Central memory CD8-positive, alpha-beta T cell (primary cell): ENCODE measurements at regions not wholly inside any gene's neighbourhood (a gene's known extent, or its start where the extent isn't known, plus 50 kb on each side); places are given as distances from the start of the nearest gene placed in this dataset.

Experiments
- ATAC-seq: fragments of 150-1000 bp; cut with Tn5 transposase; replicated peaks from 2 replicates; pipeline ENCODE4 v1.10.0; 2022; ENCODE audit warnings: mild to moderate bottlenecking, moderate FRiP score, moderate number of reproducible peaks; ENCODE audit not compliant: poor library complexity, severe bottlenecking; ENCODE audit errors: extremely low read depth
- DNase-seq, 2 donors: peaks; one replicate each; pipeline ENCODE4 v3.0.0; 2021; ENCODE audit warnings: low spot score in 2 of 2
- H3K27ac Mint-ChIP-seq: one replicate; pipeline ENCODE4 v1.8.0; 2022; ENCODE audit warnings: low read depth, mild to moderate bottlenecking, moderate library complexity, mixed read lengths
- H3K27me3 Mint-ChIP-seq: one replicate; pipeline ENCODE4 v1.8.0; 2022; ENCODE audit warnings: mixed read lengths
- H3K36me3 Mint-ChIP-seq: one replicate; pipeline ENCODE4 v1.8.0; 2022; ENCODE audit warnings: mild to moderate bottlenecking, moderate library complexity, mixed read lengths; ENCODE audit not compliant: insufficient read depth
- H3K4me1 Mint-ChIP-seq: one replicate; pipeline ENCODE4 v1.8.0; 2022; ENCODE audit warnings: mixed read lengths
- H3K4me3 Mint-ChIP-seq: one replicate; pipeline ENCODE4 v1.8.0; 2022; ENCODE audit warnings: mild to moderate bottlenecking, moderate library complexity, mixed read lengths
- H3K9me3 Mint-ChIP-seq: one replicate; pipeline ENCODE4 v1.8.0; 2022; ENCODE audit warnings: mixed read lengths

DNA sequence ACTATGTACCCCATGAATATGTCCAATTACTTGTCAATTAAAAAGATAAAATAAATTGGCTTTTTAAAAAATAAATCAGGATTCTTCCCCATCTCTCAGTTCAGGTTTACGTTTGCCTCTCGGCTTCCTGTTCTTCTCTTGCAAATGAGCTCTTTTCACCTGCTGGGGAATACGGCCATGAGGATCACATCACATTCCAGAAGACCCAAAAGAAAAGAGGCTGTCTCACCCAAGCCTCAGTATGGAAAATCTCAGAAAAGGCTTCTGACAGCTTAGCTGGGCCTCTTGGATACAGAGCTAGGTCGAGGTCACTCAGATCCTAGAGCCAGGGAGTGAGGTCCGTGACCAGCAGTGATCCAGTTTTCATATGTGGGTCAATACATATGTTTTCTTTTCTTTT, 171.2 kb upstream of the SDK2 start:
- H3K4me1 Mint-ChIP-seq: no peaks in the 10 kb centered on the region
- DNase-seq: no peak
- no peaks in the 10 kb centered on the region for H3K9me3 Mint-ChIP-seq
- H3K4me3 Mint-ChIP-seq: no peak overlapping the region
- no peaks in the 10 kb centered on the region for H3K27me3 Mint-ChIP-seq
- H3K27ac Mint-ChIP-seq: no peak overlapping the region
- ATAC-seq: no peak
- H3K36me3 Mint-ChIP-seq: no peaks in the 10 kb centered on the region

DNA sequence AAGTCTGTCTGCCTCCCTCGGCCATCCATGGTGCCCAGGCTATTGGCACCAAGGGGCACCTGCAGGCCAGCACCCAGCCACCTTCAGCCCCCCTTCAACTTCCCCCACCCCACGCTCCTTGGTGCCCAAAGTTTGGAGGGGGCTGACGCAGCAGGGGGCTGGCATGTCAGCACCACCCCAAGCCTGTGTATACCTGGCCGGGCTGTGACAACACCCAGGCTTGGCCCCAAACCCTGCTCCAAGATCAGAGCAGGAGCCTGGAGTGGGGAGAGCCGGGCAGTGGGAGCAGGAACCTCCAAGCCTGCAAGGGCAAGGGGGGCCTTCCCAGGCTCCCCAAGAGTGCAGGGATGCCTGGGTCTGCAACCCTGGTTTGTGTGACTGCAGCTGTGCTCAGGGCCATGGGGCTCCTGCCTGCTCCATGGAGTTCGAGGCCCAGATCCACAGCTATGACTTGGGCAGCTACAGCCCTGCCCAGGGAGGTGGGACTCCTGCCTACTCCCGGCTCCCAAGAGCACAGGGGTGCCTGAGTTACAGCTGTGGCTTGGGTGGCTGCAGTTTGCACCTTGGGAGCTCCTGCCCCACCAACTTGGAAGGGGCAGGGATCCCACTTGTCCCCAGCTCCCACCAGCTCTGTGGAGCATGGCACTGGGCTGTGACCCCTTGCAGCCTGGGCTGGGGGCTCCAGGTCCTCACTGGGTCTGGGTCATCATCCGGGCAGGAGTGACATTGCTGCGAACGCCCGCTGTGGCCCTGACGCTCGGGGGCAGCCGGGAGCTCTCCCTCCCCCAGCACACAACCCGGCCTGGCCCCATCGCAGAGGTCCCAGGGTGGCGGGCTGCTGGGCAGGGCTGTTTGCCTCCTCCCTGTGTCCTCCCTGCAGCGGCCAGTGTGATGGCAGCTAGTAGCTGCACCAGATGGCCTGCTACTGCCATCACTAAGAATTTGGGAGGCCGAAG, 175.5 kb upstream of the SDK2 start:
- no peak for DNase-seq
- no peak overlapping the region for H3K4me3 Mint-ChIP-seq
- no peak overlapping the region for H3K27ac Mint-ChIP-seq
- H3K36me3 Mint-ChIP-seq: no peaks in the 10 kb centered on the region
- no peaks in the 10 kb centered on the region for H3K9me3 Mint-ChIP-seq
- ATAC-seq: no peak
- H3K4me1 Mint-ChIP-seq: peaks cover 6% of the 10 kb centered on the region
- peaks cover 37% of the 10 kb centered on the region for H3K27me3 Mint-ChIP-seq

DNA sequence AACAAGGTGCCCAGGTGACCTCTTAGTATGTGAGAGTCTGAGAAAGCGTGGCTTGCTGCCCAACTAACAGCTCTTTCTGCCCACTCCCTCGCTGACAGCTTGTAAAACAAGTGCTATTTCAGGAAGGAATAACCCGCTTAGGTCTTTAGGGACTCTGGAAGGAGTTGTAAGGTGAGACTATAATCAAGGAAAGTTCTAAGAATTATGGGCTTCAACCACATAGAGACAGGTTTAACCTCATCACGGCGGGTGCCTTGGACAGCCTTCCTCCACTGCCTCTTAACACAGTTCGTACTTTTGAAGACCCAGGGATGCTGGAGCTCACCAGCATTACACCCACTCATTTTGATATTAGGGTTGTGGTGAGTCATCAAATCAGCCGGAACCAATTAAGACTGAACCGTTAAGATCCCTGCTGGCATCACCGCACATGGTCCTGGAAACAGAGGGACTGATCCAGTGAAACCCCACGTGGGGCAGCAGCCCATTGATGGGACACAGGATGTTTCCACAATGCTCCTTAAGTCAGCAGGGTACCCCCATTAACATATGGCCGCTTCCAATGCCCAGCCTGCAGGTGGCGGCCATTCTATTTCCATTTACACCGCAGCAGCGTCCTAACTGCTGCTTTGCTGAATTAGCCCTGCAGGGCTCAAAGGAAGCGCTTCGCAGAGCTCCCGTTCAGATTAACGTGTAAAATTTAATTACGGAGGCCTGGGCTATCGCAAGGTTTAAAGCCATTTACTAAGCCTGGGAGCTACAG, 176.6 kb upstream of the SDK2 start:
- Mint-ChIP-seq H3K4me1 (peaks cover 6% of the 10 kb centered on the region), H3K9me3 (no peaks in the 10 kb centered on the region), H3K27ac (no peak overlapping the region), H3K36me3 (no peaks in the 10 kb centered on the region), H3K27me3 (peaks cover 48% of the 10 kb centered on the region), H3K4me3 (no peak overlapping the region)
- no peak for DNase-seq
- ATAC-seq: no peak

DNA sequence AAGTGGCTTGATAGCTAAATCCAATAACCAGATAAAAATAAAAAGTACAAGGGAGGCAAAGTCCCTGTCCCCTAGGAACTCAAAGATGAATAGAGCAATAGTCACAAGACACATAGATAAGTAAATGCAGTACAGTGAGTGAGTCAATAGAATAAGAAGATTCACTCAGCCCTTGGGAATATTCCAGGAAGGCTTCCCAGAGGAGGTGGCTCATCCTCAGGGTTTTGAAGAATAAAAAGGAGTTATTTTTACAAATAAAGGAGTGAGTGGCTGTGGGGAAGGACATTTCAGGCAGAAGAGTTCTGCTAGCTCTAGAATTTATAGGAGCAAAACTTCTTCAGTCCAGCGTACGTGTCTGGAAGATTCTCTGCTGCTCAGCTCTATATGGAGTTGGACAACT, 177.4 kb upstream of the SDK2 start:
- Mint-ChIP-seq H3K36me3 (no peaks in the 10 kb centered on the region), H3K4me1 (peaks cover 6% of the 10 kb centered on the region), H3K27ac (no peak overlapping the region), H3K9me3 (no peaks in the 10 kb centered on the region), H3K27me3 (peaks cover 49% of the 10 kb centered on the region), H3K4me3 (no peak overlapping the region)
- DNase-seq (no peak), ATAC-seq (no peak)

DNA sequence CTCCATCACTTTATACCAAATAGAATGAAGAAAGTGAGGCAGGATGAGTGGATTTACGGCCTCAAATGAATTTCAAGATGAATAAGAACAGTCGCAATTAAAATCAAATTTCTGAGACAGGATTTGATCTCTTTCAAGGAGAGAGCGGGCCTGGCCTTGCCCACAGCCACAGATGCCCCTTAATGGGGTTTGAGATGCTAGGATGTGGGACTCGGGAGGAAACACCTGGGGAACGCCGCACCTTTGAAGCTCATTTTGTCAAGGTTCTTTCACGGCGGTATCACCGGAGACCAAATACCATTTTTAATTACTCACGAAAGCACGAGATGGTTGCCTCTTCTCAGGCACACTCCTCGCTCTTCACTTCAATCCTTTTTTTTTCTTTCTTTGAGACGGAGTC, 178.1 kb upstream of the SDK2 start:
- Mint-ChIP-seq H3K9me3 (no peaks in the 10 kb centered on the region), H3K27ac (no peak overlapping the region), H3K4me1 (peaks cover 6% of the 10 kb centered on the region), H3K4me3 (no peak overlapping the region), H3K36me3 (no peaks in the 10 kb centered on the region), H3K27me3 (peaks cover 49% of the 10 kb centered on the region)
- ATAC-seq: no peak
- no peak for DNase-seq

DNA sequence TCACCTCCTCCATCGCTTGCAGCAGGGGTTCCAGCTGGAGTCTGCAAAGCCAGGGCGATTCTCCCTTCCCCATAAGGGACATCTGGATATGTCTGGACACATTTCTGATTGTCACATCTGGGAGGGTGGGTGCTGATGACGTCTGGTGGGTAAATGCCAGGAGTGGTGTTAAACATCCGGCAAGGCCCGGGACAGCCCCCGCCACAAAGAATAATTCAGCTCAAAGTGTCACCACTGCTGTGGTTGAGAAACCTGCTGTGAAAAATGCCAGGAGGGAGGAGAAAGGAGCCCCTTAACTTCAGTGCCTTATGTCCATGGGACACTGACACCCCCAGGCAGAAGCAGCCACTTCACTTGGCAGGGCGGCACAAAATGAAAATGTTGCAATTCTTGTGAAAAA, 179.4 kb upstream of the SDK2 start:
- DNase-seq (no peak), ATAC-seq (no peak)
- peaks cover 49% of the 10 kb centered on the region for H3K27me3 Mint-ChIP-seq
- H3K4me3 Mint-ChIP-seq: no peak overlapping the region
- peaks cover 6% of the 10 kb centered on the region for H3K4me1 Mint-ChIP-seq
- no peaks in the 10 kb centered on the region for H3K36me3 Mint-ChIP-seq
- no peaks in the 10 kb centered on the region for H3K9me3 Mint-ChIP-seq
- no peak overlapping the region for H3K27ac Mint-ChIP-seq

DNA sequence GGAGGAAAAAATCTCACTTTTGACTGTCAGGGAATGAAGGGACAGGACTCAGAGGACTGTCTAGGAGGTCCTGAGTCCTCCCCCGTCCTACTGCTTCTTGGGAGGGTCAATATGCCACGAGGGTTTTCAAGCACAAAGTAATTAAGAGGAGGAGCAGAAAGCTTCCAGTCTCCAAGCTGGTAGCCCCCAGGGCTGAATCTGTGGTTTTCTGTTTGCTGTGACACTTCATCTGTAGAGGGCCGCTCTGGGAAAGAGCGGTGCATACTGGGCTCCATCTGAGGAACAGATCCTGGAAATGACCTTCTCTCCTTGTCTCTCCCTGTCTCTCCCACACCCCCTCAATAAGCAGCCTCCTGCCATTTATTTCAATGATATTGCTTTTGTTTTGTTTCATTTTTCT, 180.1 kb upstream of the SDK2 start:
- peaks cover 2% of the 10 kb centered on the region for H3K36me3 Mint-ChIP-seq
- no peak for DNase-seq
- no peaks in the 10 kb centered on the region for H3K9me3 Mint-ChIP-seq
- H3K4me3 Mint-ChIP-seq: no peak overlapping the region
- H3K27me3 Mint-ChIP-seq: peaks cover 49% of the 10 kb centered on the region
- peaks cover 6% of the 10 kb centered on the region for H3K4me1 Mint-ChIP-seq
- no peak for ATAC-seq
- H3K27ac Mint-ChIP-seq: no peak overlapping the region

DNA sequence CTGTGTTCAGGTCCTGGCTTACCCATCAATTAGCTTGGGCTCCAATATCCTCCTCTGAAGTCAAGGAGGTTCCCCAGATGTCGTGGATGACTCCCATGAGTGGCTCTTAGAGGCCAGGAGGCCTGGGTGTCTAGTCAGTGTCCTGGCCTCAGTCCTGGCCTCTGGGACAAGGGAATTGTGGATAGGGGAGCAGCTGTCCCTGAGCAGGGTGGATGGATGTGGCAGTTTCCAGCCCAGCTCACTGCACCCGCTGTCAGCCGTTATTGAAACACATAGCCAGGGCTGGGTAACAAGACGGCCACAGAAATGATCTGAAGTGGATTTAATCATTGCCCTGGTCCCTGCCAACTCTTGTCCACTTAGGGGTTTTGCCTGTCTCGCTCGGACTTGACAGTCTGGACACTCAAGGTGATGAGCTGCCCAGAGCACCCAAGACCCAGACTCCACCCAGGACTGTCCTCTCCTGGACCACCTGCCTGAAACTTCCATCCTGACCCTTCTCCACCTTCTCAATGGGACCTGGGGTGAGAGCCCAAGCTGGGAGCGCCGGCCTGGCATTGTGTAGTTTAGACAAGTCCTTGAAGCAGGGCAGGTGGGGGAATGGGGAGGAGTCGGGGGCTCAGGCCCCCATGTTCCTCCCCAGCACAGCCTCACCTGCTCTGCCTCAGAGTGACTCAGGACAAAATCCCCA, 182.1 kb upstream of the SDK2 start:
- Mint-ChIP-seq H3K9me3 (no peaks in the 10 kb centered on the region), H3K4me3 (no peak overlapping the region), H3K4me1 (peaks cover 11% of the 10 kb centered on the region), H3K27ac (no peak overlapping the region), H3K36me3 (peaks cover 4% of the 10 kb centered on the region), H3K27me3 (peaks cover 52% of the 10 kb centered on the region)
- ATAC-seq (no peak), DNase-seq (no peak)

DNA sequence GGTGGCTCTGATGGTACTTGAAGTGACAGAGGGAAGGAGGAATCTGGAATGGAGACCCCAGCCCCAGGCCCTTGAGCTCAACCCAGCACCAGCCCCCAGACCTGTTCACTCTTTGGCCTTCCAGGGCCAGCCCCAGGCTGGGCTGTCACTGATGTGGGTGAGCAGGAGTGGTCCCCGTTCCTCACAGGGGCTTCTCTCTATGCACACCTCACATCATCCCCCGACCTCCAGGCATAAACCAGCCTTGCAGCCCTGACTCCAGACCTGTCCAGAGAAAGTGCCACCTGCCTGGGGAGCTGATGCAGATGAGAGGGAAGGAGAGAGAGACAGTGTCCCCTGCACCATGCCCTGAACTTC, 182.6 kb upstream of the SDK2 start:
- Mint-ChIP-seq H3K9me3 (no peaks in the 10 kb centered on the region), H3K4me1 (peaks cover 11% of the 10 kb centered on the region), H3K4me3 (no peak overlapping the region), H3K27me3 (peaks cover 49% of the 10 kb centered on the region), H3K36me3 (peaks cover 4% of the 10 kb centered on the region), H3K27ac (no peak overlapping the region)
- no peak for ATAC-seq
- no peak for DNase-seq

DNA sequence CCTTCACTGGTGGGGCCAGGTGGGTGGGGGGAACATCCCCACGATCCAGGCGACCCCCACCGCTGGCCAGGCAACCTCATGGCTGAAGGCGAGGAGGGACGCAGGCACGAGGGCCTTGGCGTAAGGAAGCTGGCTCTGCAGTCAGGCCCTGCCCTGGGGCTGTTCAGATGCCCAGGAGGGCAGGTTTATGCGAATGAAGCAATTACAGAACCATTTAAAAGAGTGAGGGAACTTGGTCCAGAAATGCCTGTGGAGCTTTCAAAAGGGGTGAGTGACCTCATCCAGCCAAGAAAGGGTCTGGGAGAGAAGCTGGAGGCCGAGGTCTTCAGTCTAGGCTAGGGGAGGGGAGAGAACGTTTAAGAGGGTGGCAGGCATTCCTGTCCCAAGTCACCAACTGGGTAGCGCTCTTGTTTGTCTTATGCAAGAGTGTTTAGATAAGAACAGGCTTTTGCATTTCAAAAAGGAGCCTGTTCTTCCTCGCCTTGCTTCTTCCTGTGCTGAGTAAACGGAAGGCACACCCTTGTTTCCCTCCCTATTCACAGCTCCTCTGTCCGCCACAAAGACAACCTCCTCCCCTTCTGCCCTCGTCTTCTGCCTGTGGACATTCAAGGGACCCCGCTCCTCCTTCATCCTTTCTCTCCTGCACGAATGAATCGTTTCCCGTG, 183.5 kb upstream of the SDK2 start:
- ATAC-seq: no peak
- no peak overlapping the region for H3K27ac Mint-ChIP-seq
- H3K36me3 Mint-ChIP-seq: peaks cover 4% of the 10 kb centered on the region
- H3K4me1 Mint-ChIP-seq: peaks cover 15% of the 10 kb centered on the region
- DNase-seq: no peak
- H3K27me3 Mint-ChIP-seq: peaks cover 40% of the 10 kb centered on the region
- H3K4me3 Mint-ChIP-seq: peak overlapping the region; percentile 3
- no peaks in the 10 kb centered on the region for H3K9me3 Mint-ChIP-seq

DNA sequence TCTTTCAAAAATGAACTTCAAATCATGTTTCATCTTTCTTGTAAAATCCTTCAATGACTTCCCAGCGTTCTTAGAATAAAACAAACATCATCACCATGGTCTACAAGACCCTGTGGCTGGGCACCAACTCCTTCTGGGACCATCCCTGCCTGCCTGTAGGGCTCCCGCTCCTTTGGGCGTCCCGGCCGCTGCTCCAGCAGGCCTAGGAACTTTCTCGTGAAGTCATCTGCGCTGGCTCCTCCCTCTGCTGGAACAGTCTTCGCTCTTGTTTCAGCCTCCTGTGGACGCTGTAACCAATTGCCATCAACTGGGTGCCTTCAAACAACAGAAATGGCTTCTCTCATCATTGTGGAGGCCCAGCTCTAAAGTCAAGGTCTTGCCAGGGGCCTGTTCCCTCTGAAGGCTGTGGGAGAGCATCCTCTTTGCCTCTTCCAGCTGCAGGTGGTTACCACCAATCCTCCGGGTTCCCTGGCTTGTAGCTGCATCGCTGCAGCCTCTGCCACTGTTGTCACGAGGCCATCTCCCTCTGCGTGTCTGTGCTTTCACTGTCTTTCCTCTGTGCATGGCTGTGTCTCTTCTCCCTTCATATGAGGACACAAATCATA, 185.5 kb upstream of the SDK2 start:
- H3K27ac Mint-ChIP-seq: no peak overlapping the region
- no peak for ATAC-seq
- H3K4me3 Mint-ChIP-seq: no peak overlapping the region

DNA sequence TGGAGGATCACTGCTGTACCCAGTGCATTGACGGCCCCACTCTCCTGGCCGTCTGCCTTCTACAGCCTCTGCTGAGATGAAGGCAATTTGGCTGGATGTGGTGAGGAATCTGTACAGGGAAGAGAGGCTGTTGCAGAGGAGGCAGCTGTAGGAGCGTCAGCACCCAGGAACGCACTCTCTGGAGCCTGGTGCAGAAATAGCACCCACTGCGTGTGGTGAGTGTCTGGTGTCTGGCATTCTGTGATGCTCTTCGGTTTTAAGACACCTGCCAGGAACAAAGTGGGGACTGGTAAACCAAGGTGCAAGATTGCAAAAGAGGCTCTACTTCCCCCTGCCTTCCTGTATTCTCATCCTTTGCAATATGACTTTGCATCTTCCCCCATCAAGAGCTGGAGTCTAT, 187.5 kb upstream of the SDK2 start:
- peaks cover 27% of the 10 kb centered on the region for H3K27me3 Mint-ChIP-seq
- no peaks in the 10 kb centered on the region for H3K9me3 Mint-ChIP-seq
- H3K4me1 Mint-ChIP-seq: peaks cover 21% of the 10 kb centered on the region
- no peak for ATAC-seq
- H3K36me3 Mint-ChIP-seq: peaks cover 4% of the 10 kb centered on the region
- DNase-seq: no peak
- H3K4me3 Mint-ChIP-seq: no peak overlapping the region
- no peak overlapping the region for H3K27ac Mint-ChIP-seq

More for the DNA sequence above, 185.5 kb upstream of the SDK2 start:
- Mint-ChIP-seq H3K36me3 (peaks cover 4% of the 10 kb centered on the region), H3K9me3 (no peaks in the 10 kb centered on the region), H3K4me1 (peaks cover 10% of the 10 kb centered on the region), H3K27me3 (peaks cover 20% of the 10 kb centered on the region)
- DNase-seq: no peak
